Stomach (tissue), 4 donors: ENCODE measurements at regions not wholly inside any gene's neighbourhood (a gene's known extent, or its start where the extent isn't known, plus 50 kb on each side); places are given as distances from the start of the nearest gene placed in this dataset.
A peak's percentile ranks its signal among the peaks of the same experiment; 100 is the strongest.

Experiments
- CTCF ChIP-seq, 7 experiments: fragments of 450-650 bp in 4 of 7; fragments of 200-600 bp in 3 of 7; sonication (generic) in 3 of 7; IDR thresholded peaks; one replicate each; pipeline ENCODE4 v1.5.1; 2016 to 2019; ENCODE audit warnings: antibody characterized with exemption in 7 of 7, control low read depth in 2 of 7, mild to moderate bottlenecking in 1 of 7
- EP300 ChIP-seq: sonication (generic); formaldehyde crosslinking; IDR thresholded peaks from one replicate; pipeline ENCODE4 v1.6.1; 2017; ENCODE audit warnings: antibody characterized with exemption
- POLR2A ChIP-seq, 4 donors: fragments of 450-650 bp; IDR thresholded peaks; one replicate each; pipeline ENCODE4 v1.6.1; 2016; ENCODE audit warnings: antibody characterized with exemption in 4 of 4, control low read depth in 2 of 4, mild to moderate bottlenecking in 1 of 4, moderate library complexity in 1 of 4

- TF ChIP-seq POLR2A (IDR thresholded peaks at IDR 0.05) (no peak), EP300 (no peak), CTCF (IDR thresholded peaks at IDR 0.05) (peak in 3 of 7 experiments; percentile 13 to 54 (median 29))
These were observed 427.5 kb downstream of the VGLL3 start for GRCh38 chr3:86563400-86563970.
